ENCODE measurements at regions not wholly inside any gene's neighbourhood (a gene's known extent, or its start where the extent isn't known, plus 50 kb on each side); places are given as distances from the start of the nearest gene placed in this dataset.

DNA sequence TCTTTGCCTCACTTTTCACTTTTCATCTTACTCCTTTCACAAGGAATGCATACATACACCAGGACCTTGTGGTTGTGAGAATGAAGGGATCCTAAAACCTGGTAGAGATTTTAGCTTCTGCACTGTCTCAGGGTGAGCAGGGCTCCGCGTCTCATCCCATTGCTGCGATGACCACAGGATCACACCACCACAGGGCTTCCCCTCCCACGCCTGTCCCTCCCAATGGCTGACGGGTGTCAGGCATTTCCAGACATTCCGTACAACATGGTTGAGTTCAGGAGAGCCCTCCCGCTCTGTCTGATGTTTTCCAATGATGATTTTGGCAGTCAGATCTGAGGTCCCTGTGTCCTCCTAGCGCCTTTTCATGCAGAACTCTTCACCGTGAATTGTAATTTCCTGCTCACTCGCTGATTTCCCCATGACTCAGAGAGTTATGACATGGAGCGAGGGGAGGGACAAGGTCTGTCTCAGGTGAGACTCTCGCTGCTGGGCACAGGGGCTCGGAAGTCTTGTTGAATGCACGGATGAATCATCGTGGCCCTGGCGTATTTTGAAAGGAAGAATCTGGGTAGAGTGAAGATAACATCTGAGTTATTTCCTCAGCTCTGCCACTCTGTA, 102.8 kb downstream of the TEX29 start:
- Histone ChIP-seq H4K20me1 (ENCODE audit: insufficient read depth, low read length) (no peaks in the 10 kb centered on the region), H3K27ac (ENCODE audit: low read depth, low read length, poor library complexity, severe bottlenecking) (no peak overlapping the region), H3K4me3 (ENCODE audit: low read depth, low read length, poor library complexity, severe bottlenecking) (no peak overlapping the region), H3K4me2 (ENCODE audit: low read length) (no peak overlapping the region), H3K9me3 (ENCODE audit: low read length) (no peaks in the 10 kb centered on the region), H2AFZ (ENCODE audit: low read length) (no peak overlapping the region), H3K36me3 (ENCODE audit: insufficient read depth, low read length) (no peaks in the 10 kb centered on the region), H3K79me2 (ENCODE audit: insufficient read depth, low read depth, low read length) (no peaks in the 10 kb centered on the region), H3K4me1 (ENCODE audit: insufficient read depth, low read length, poor library complexity, severe bottlenecking) (no peaks in the 10 kb centered on the region), H3K9me2 (ENCODE audit: insufficient read depth, low read length) (no peaks in the 10 kb centered on the region)
- no TSS peak for BruUV-seq (replicated peaks)
- ChIA-PET POLR2A (no interaction called here), CTCF (ENCODE audit: unreplicated experiment) (no interaction called here)
- DNase-seq (ENCODE audit: low spot score): no peak
- TF ChIP-seq EZH2phosphoT487 (IDR thresholded peaks at IDR 0.05; ENCODE audit: borderline replicate concordance, low read depth, low read length): no peak
- TF ChIP-seq, protein P1, sequence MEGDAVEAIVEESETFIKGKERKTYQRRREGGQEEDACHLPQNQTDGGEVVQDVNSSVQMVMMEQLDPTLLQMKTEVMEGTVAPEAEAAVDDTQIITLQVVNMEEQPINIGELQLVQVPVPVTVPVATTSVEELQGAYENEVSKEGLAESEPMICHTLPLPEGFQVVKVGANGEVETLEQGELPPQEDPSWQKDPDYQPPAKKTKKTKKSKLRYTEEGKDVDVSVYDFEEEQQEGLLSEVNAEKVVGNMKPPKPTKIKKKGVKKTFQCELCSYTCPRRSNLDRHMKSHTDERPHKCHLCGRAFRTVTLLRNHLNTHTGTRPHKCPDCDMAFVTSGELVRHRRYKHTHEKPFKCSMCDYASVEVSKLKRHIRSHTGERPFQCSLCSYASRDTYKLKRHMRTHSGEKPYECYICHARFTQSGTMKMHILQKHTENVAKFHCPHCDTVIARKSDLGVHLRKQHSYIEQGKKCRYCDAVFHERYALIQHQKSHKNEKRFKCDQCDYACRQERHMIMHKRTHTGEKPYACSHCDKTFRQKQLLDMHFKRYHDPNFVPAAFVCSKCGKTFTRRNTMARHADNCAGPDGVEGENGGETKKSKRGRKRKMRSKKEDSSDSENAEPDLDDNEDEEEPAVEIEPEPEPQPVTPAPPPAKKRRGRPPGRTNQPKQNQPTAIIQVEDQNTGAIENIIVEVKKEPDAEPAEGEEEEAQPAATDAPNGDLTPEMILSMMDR (conservative IDR thresholded peaks at IDR 0.05; ENCODE audit: low read length): no peak
- intact Hi-C loops (cut with micrococcal nuclease; ENCODE audit: unreplicated experiment): no loop called here

DNA sequence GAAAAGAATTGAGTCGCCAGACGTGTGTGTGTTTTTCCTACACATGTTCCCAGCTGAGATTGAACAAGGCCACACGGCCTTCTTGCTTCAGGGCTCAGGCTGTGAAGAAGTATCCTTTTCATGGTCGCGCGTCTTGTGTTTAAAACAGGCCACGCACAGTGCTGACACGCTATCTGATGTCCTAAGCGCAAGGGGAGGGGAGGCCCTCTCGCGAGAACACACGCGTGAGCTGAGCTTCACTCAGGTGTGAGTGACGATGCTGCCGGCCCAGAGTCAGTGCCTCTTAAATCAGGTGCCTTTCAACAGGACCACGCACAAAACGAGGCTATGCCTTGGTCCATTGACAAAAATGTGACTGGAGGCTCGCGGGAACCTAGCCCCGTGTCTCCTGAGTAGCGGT, 103.7 kb downstream of the TEX29 start:
- Histone ChIP-seq H3K9me2 (ENCODE audit: insufficient read depth, low read length) (no peaks in the 10 kb centered on the region), H3K4me2 (ENCODE audit: low read length) (no peak overlapping the region), H3K4me1 (ENCODE audit: insufficient read depth, low read length, poor library complexity, severe bottlenecking) (no peaks in the 10 kb centered on the region), H3K79me2 (ENCODE audit: insufficient read depth, low read depth, low read length) (no peaks in the 10 kb centered on the region), H3K36me3 (ENCODE audit: insufficient read depth, low read length) (no peaks in the 10 kb centered on the region), H4K20me1 (ENCODE audit: insufficient read depth, low read length) (no peaks in the 10 kb centered on the region), H3K27ac (ENCODE audit: low read depth, low read length, poor library complexity, severe bottlenecking) (no peak overlapping the region), H3K4me3 (ENCODE audit: low read depth, low read length, poor library complexity, severe bottlenecking) (no peak overlapping the region), H2AFZ (ENCODE audit: low read length) (no peak overlapping the region), H3K9me3 (ENCODE audit: low read length) (no peaks in the 10 kb centered on the region)
- POLR2A ChIA-PET: no interaction called here
- DNase-seq (ENCODE audit: low spot score): no peak
- CTCF ChIA-PET (ENCODE audit: unreplicated experiment): no interaction called here
- intact Hi-C loops (cut with micrococcal nuclease; ENCODE audit: unreplicated experiment): no loop called here
- no TSS peak for BruUV-seq (replicated peaks)
- TF ChIP-seq, protein P1 (conservative IDR thresholded peaks at IDR 0.05; ENCODE audit: low read length): no peak
- no peak for TF ChIP-seq EZH2phosphoT487 (IDR thresholded peaks at IDR 0.05; ENCODE audit: borderline replicate concordance, low read depth, low read length)

DNA sequence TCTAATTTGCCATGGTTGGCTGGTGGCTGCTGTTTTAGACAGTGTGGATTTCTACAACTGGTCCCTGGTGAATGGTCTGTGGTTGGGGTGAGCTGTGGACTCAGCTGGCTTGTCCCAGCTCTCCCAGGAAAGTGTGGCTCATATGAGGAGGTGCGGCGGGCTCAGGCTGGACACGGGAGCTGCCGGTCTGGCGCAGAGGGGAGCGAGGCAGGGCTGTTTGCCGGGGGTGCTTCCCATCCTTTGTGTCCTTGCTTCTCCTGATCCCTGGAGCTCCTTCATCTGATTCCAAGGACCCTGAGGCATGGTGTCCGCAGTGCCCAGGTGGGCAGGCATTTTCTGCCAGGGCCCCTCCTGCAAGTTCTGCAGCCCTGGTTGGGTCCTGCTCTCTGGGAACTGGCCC, 104.9 kb downstream of the TEX29 start:
- ChIA-PET POLR2A (no interaction called here), CTCF (ENCODE audit: unreplicated experiment) (no interaction called here)
- no peaks in the 10 kb centered on the region for H3K9me3 ChIP-seq (ENCODE audit: low read length)
- no peak overlapping the region for H2AFZ ChIP-seq (ENCODE audit: low read length)
- TF ChIP-seq, protein P1 (conservative IDR thresholded peaks at IDR 0.05; ENCODE audit: low read length): no peak
- TF ChIP-seq EZH2phosphoT487 (IDR thresholded peaks at IDR 0.05; ENCODE audit: borderline replicate concordance, low read depth, low read length): no peak
- no peaks in the 10 kb centered on the region for H3K9me2 ChIP-seq (ENCODE audit: insufficient read depth, low read length)
- H4K20me1 ChIP-seq (ENCODE audit: insufficient read depth, low read length): no peaks in the 10 kb centered on the region
- no peak for DNase-seq (ENCODE audit: low spot score)
- H3K27ac ChIP-seq (ENCODE audit: low read depth, low read length, poor library complexity, severe bottlenecking): no peak overlapping the region
- no peaks in the 10 kb centered on the region for H3K4me1 ChIP-seq (ENCODE audit: insufficient read depth, low read length, poor library complexity, severe bottlenecking)
- no peak overlapping the region for H3K4me3 ChIP-seq (ENCODE audit: low read depth, low read length, poor library complexity, severe bottlenecking)
- intact Hi-C loops (cut with micrococcal nuclease; ENCODE audit: unreplicated experiment): no loop called here
- no peaks in the 10 kb centered on the region for H3K36me3 ChIP-seq (ENCODE audit: insufficient read depth, low read length)
- H3K79me2 ChIP-seq (ENCODE audit: insufficient read depth, low read depth, low read length): no peaks in the 10 kb centered on the region
- no TSS peak for BruUV-seq (replicated peaks)
- H3K4me2 ChIP-seq (ENCODE audit: low read length): no peak overlapping the region
